HCT116 (cell line): ENCODE measurements at regions not wholly inside any gene's neighbourhood (a gene's known extent, or its start where the extent isn't known, plus 50 kb on each side); places are given as distances from the start of the nearest gene placed in this dataset.

ENCODE experiments used
- ATAC-seq: fragments of 200-7000 bp; cut with Tn5 transposase; 2 replicates; pipeline ENCODE4 v1.9.1; 2020; ENCODE audit warnings: mild to moderate bottlenecking, moderate library complexity
- BruUV-seq: library from RNA; stranded (reverse); fragments of 400-500 nt; replicated peaks from 2 replicates; lab custom pipeline; 2021; lab: Mats Ljungman, UMichigan
- CTCF ChIA-PET: fragments of 300-600 bp; sonication (Branson Sonifier 250); formaldehyde crosslinking; loops from one replicate; lab custom pipeline; 2021; ENCODE audit warnings: antibody characterized with exemption; lab: Charles Lee
- POLR2A ChIA-PET: fragments of 300-600, 350-600 bp; sonication (Branson Sonifier 250); formaldehyde crosslinking; loops from one replicate; lab custom pipeline; 2021; ENCODE audit warnings: antibody characterized with exemption; lab: Charles Lee
- RAD21 ChIA-PET, 2 experiments: fragments of 300-600 bp; sonication (Branson Sonifier 250); formaldehyde crosslinking; loops; one replicate each; lab custom pipeline; 2023; ENCODE audit warnings: low total read pairs in 2 of 2; ENCODE audit not compliant: uncharacterized antibody in 2 of 2, unreplicated experiment in 2 of 2, low non-redundant PET in 1 of 2; lab: Charles Lee
- DNase-seq: peaks from one replicate; pipeline ENCODE4 v3.0.0-alpha.2; 2010; ENCODE audit warnings: low read depth, low spot score
- H2AFZ ChIP-seq: fragments of 200-600 bp; shearing (Covaris generic), sonication (generic); 2 replicates; pipeline ENCODE4 v1.6.1; 2017; ENCODE audit warnings: low read depth, mixed run types, mixed read lengths, antibody characterized with exemption, low read length; ENCODE audit not compliant: poor library complexity, severe bottlenecking
- H3K27ac ChIP-seq: 2 replicates; pipeline ENCODE4 v1.5.1; 2012; ENCODE audit warnings: low read depth, low read length
- H3K27me3 ChIP-seq: fragments of 200-600 bp; sonication (generic); 2 replicates; pipeline ENCODE4 v1.6.1; 2016; ENCODE audit warnings: mixed run types, low read length, mixed read lengths; ENCODE audit not compliant: insufficient read depth
- H3K36me3 ChIP-seq, 2 experiments: fragments of 200-500 bp in 1 of 2; fragments of 200-600 bp in 1 of 2; sonication (Bioruptor generic) in 1 of 2; sonication (generic) in 1 of 2; 2 replicates each; pipeline versions ENCODE4 v1.5.1 to v1.6.1; 2014 to 2016; ENCODE audit warnings: low read length in 2 of 2, inconsistent platforms in 1 of 2, mixed read lengths in 1 of 2, mixed run types in 1 of 2; ENCODE audit not compliant: insufficient read depth in 2 of 2, control insufficient read depth in 1 of 2
- H3K4me1 ChIP-seq, 2 experiments: fragments of 200-600 bp in 1 of 2; sonication (generic) in 1 of 2; 2 replicates each; pipeline versions ENCODE4 v1.5.1 to v1.6.1; 2012 to 2017; ENCODE audit warnings: low read length in 2 of 2, inconsistent platforms in 1 of 2, mild to moderate bottlenecking in 1 of 2, mixed read lengths in 1 of 2, mixed run types in 1 of 2, moderate library complexity in 1 of 2; ENCODE audit not compliant: insufficient read depth in 2 of 2, control insufficient read depth in 1 of 2
- H3K4me2 ChIP-seq: fragments of 200-600 bp; sonication (generic); 2 replicates; pipeline ENCODE4 v1.6.1; 2017; ENCODE audit warnings: mixed run types, low read length, mixed read lengths
- H3K4me3 ChIP-seq, 2 experiments: fragments of 200-600 bp in 1 of 2; sonication (generic) in 1 of 2; replicated peaks in 1 of 2; 2 replicates each; pipeline ENCODE4 v1.5.1; 2011 to 2016; ENCODE audit warnings: low read length in 2 of 2, control low read depth in 1 of 2, low read depth in 1 of 2, mild to moderate bottlenecking in 1 of 2, mixed read lengths in 1 of 2, mixed run types in 1 of 2
- H3K79me2 ChIP-seq: fragments of 200-600 bp; sonication (generic); 2 replicates; pipeline ENCODE4 v1.6.1; 2017; ENCODE audit warnings: mild to moderate bottlenecking, mixed run types, low read length, moderate library complexity, mixed read lengths; ENCODE audit not compliant: insufficient read depth
- H3K9ac ChIP-seq: fragments of 200-600 bp; sonication (generic); 2 replicates; pipeline ENCODE4 v1.6.1; 2016; ENCODE audit warnings: low read length, mixed read lengths
- H3K9me2 ChIP-seq: fragments of 200-600 bp; sonication (generic), shearing (Covaris generic); 2 replicates; pipeline ENCODE4 v1.6.1; 2017; ENCODE audit warnings: mixed run types, mild to moderate bottlenecking, moderate library complexity; ENCODE audit not compliant: insufficient read depth
- H3K9me3 ChIP-seq, 2 experiments: fragments of 200-500 bp in 1 of 2; fragments of 200-600 bp in 1 of 2; sonication (Bioruptor generic) in 1 of 2; sonication (generic) in 1 of 2; 2 replicates each; pipeline ENCODE4 v1.6.1; 2014 to 2017; ENCODE audit warnings: low read length in 2 of 2, mixed read lengths in 2 of 2, inconsistent platforms in 1 of 2, low read depth in 1 of 2, mild to moderate bottlenecking in 1 of 2, mixed run types in 1 of 2, moderate library complexity in 1 of 2; ENCODE audit not compliant: control insufficient read depth in 1 of 2, insufficient read depth in 1 of 2
- H4K20me1 ChIP-seq: fragments of 200-600 bp; sonication (generic), shearing (Covaris generic); 2 replicates; pipeline ENCODE4 v1.6.1; 2017; ENCODE audit warnings: mixed run types, mild to moderate bottlenecking, moderate library complexity; ENCODE audit not compliant: insufficient read depth
- CBX3 ChIP-seq: IDR thresholded peaks from 2 replicates; pipeline ENCODE4 v1.6.1; 2012; ENCODE audit warnings: low read depth
- CEBPB ChIP-seq: IDR thresholded peaks from 2 replicates; pipeline ENCODE4 v1.6.1; 2012; ENCODE audit warnings: low read depth
- ELF1 ChIP-seq: IDR thresholded peaks from 2 replicates; pipeline ENCODE4 v1.6.1; 2012; ENCODE audit warnings: low read depth, borderline replicate concordance
- EZH2phosphoT487 ChIP-seq: fragments of 200-600 bp; IDR thresholded peaks from 2 replicates; pipeline ENCODE4 v1.6.1; 2018; ENCODE audit warnings: antibody characterized with exemption, borderline replicate concordance
- RAD21 ChIP-seq: IDR thresholded peaks from 2 replicates; pipeline ENCODE4 v1.6.1; 2012; ENCODE audit warnings: low read depth, mild to moderate bottlenecking
- SP1 ChIP-seq: IDR thresholded peaks from 2 replicates; pipeline ENCODE4 v1.6.1; 2012; ENCODE audit warnings: low read depth
- ZFX ChIP-seq: fragments of 450-650 bp; IDR thresholded peaks from 2 replicates; pipeline ENCODE4 v1.6.1; 2017
- ZNF274 ChIP-seq: fragments of 200-500 bp; sonication (Bioruptor generic); IDR thresholded peaks from 2 replicates; pipeline ENCODE4 v1.6.1; 2014; ENCODE audit warnings: mild to moderate bottlenecking, low read depth, low read length, inconsistent platforms
- intact Hi-C: fragments of 100-400 bp; cut with micrococcal nuclease; formaldehyde crosslinking; loops from 2 replicates; pipeline ENCODE4 v1.10.0; 2022
- TF ChIP-seq, protein P1 (sequence below): IDR thresholded peaks from 2 replicates; pipeline ENCODE4 v1.6.1; 2012
- TF ChIP-seq, protein P2 (sequence below), 3 experiments: fragments of 200-600 bp in 1 of 3; sonication (generic) in 1 of 3; IDR thresholded peaks in 2 of 3; conservative IDR thresholded peaks in 1 of 3; 2 replicates each; pipeline ENCODE4 v1.5.1; 2012 to 2017; ENCODE audit warnings: low read depth in 2 of 3, low read length in 2 of 3, antibody characterized with exemption in 1 of 3, borderline replicate concordance in 1 of 3, control low read depth in 1 of 3, mild to moderate bottlenecking in 1 of 3, mixed read lengths in 1 of 3, mixed run types in 1 of 3, moderate library complexity in 1 of 3; ENCODE audit not compliant: insufficient read depth in 1 of 3

DNA sequence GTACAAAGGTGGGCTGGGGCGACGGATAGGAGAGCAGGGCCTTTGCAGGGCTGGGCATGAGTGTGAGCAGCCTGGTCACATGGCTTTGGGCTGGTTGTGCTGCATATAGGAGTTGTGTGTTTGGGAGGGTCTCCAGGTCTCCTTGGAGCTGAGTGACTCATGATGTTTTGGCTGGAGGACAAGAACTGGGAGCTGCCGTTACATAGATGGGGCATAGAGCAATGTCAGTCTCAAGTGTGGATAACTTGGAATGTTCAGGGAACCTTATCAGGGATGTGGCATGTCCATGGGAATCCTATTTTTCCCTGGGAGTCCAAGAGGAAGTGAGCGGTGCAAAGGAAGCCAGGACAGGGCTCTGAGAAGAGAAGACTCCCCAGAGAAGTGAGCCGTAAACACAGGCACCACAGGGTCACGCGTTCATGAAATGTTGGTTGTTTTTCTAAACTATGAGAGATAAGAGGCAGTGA is 136.4 kb upstream of the KCNE2 start:
- H3K27me3 ChIP-seq: no peaks in the 10 kb centered on the region
- RAD21 ChIA-PET: no interaction called here
- TF ChIP-seq CBX3: no peak
- TF ChIP-seq EZH2phosphoT487: no peak
- TF ChIP-seq ZNF274: no peak
- TF ChIP-seq ZFX: no peak
- TF ChIP-seq, protein P1, sequence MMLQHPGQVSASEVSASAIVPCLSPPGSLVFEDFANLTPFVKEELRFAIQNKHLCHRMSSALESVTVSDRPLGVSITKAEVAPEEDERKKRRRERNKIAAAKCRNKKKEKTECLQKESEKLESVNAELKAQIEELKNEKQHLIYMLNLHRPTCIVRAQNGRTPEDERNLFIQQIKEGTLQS: no peak
- no peak for TF ChIP-seq RAD21
- no peak for TF ChIP-seq SP1
- no peak for TF ChIP-seq ELF1
- no peak for TF ChIP-seq CEBPB
- TF ChIP-seq, protein P2, sequence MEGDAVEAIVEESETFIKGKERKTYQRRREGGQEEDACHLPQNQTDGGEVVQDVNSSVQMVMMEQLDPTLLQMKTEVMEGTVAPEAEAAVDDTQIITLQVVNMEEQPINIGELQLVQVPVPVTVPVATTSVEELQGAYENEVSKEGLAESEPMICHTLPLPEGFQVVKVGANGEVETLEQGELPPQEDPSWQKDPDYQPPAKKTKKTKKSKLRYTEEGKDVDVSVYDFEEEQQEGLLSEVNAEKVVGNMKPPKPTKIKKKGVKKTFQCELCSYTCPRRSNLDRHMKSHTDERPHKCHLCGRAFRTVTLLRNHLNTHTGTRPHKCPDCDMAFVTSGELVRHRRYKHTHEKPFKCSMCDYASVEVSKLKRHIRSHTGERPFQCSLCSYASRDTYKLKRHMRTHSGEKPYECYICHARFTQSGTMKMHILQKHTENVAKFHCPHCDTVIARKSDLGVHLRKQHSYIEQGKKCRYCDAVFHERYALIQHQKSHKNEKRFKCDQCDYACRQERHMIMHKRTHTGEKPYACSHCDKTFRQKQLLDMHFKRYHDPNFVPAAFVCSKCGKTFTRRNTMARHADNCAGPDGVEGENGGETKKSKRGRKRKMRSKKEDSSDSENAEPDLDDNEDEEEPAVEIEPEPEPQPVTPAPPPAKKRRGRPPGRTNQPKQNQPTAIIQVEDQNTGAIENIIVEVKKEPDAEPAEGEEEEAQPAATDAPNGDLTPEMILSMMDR (IDR thresholded peaks at IDR 0.05 in 2 of 3, conservative IDR thresholded peaks at IDR 0.05 in 1 of 3; ENCODE audit: borderline replicate concordance in 1 of 3, insufficient read depth in 1 of 3, low read depth in 2 of 3, low read length in 2 of 3): no peak
- ATAC-seq (no peak), DNase-seq (no peak)
- intact Hi-C loops: no loop called here
- no peaks in the 10 kb centered on the region for H4K20me1 ChIP-seq
- no peaks in the 10 kb centered on the region for H3K4me1 ChIP-seq
- POLR2A ChIA-PET: no interaction called here
- no peaks in the 10 kb centered on the region; the same call in 1 of the 2 replicates for H3K9me2 ChIP-seq
- BruUV-seq: no TSS peak
- H3K4me3 ChIP-seq: no peak overlapping the region
- no peak overlapping the region for H3K4me2 ChIP-seq
- H3K79me2 ChIP-seq: no peaks in the 10 kb centered on the region
- no peaks in the 10 kb centered on the region for H3K36me3 ChIP-seq
- no peaks in the 10 kb centered on the region for H3K9me3 ChIP-seq
- CTCF ChIA-PET: no interaction called here
- no peak overlapping the region for H2AFZ ChIP-seq
- H3K9ac ChIP-seq: no peak overlapping the region
- H3K27ac ChIP-seq: no peak overlapping the region
